CD8-positive, alpha-beta memory T cell (primary cell): ENCODE measurements at regions not wholly inside any gene's neighbourhood (a gene's known extent, or its start where the extent isn't known, plus 50 kb on each side); places are given as distances from the start of the nearest gene placed in this dataset.

Experiments
- CTCF ChIA-PET: fragments of 350-600 bp; sonication (Branson Sonifier 250); formaldehyde crosslinking; loops from one replicate; lab custom pipeline; 2021; ENCODE audit warnings: antibody characterized with exemption; lab: Charles Lee
- POLR2A ChIA-PET: fragments of 350-600 bp; sonication (Branson Sonifier 250); formaldehyde crosslinking; loops from one replicate; lab custom pipeline; 2021; ENCODE audit warnings: antibody characterized with exemption; lab: Charles Lee
- DNase-seq, 5 donors: peaks; one replicate each; pipeline versions ENCODE4 v3.0.0 to v3.0.0-alpha.2; 2020 to 2022; ENCODE audit warnings: mixed read lengths in 1 of 5
- H3K27ac ChIP-seq: one replicate; pipeline ENCODE4 v1.7.0; 2013; ENCODE audit warnings: low read depth, mild to moderate bottlenecking, low read length, moderate library complexity
- H3K27me3 ChIP-seq: 2 replicates; pipeline ENCODE4 v1.7.0; 2013; ENCODE audit warnings: low read length, mild to moderate bottlenecking; ENCODE audit not compliant: insufficient read depth, poor library complexity, severe bottlenecking
- H3K36me3 ChIP-seq: 2 replicates; pipeline ENCODE4 v1.7.0; 2013; ENCODE audit warnings: mild to moderate bottlenecking, low read length, moderate library complexity; ENCODE audit not compliant: insufficient read depth
- H3K4me1 ChIP-seq: 2 replicates; pipeline ENCODE4 v1.7.0; 2013; ENCODE audit warnings: mild to moderate bottlenecking, low read length, moderate library complexity; ENCODE audit not compliant: insufficient read depth
- H3K4me3 ChIP-seq: 2 replicates; pipeline ENCODE4 v1.7.0; 2013; ENCODE audit warnings: mild to moderate bottlenecking, low read length
- H3K9me3 ChIP-seq: 2 replicates; pipeline ENCODE4 v1.7.0; 2013; ENCODE audit warnings: mild to moderate bottlenecking, low read length
- H3K27ac Mint-ChIP-seq, 8 donors: one replicate each; pipeline ENCODE4 v1.8.0; 2020 to 2021; ENCODE audit warnings: mixed read lengths in 8 of 8, mild to moderate bottlenecking in 6 of 8, inconsistent platforms in 3 of 8, moderate library complexity in 3 of 8
- H3K27me3 Mint-ChIP-seq, 2 donors: one replicate each; pipeline ENCODE4 v1.8.0; 2020 to 2021; ENCODE audit warnings: mixed read lengths in 2 of 2, mild to moderate bottlenecking in 1 of 2, moderate library complexity in 1 of 2
- H3K36me3 Mint-ChIP-seq, 3 donors: one replicate each; pipeline ENCODE4 v1.8.0; 2020 to 2021; ENCODE audit warnings: mixed read lengths in 3 of 3, inconsistent platforms in 1 of 3, mild to moderate bottlenecking in 1 of 3
- H3K4me1 Mint-ChIP-seq, 3 donors: one replicate each; pipeline ENCODE4 v1.8.0; 2020 to 2021; ENCODE audit warnings: mixed read lengths in 3 of 3, inconsistent platforms in 1 of 3, mild to moderate bottlenecking in 1 of 3
- H3K4me3 Mint-ChIP-seq, 7 donors: one replicate each; pipeline ENCODE4 v1.8.0; 2020 to 2021; ENCODE audit warnings: mixed read lengths in 7 of 7, mild to moderate bottlenecking in 6 of 7, moderate library complexity in 4 of 7, inconsistent platforms in 2 of 7
- H3K9me3 Mint-ChIP-seq, 5 donors: one replicate each; pipeline ENCODE4 v1.8.0; 2020 to 2022; ENCODE audit warnings: mixed read lengths in 5 of 5, mild to moderate bottlenecking in 3 of 5, moderate library complexity in 2 of 5, inconsistent platforms in 1 of 5

- DNase-seq = no peak
- peaks cover 0 to 4% (median 0%) of the 10 kb centered on the region in 5 donors for H3K9me3 Mint-ChIP-seq
- H3K36me3 ChIP-seq = no peaks in the 10 kb centered on the region
- H3K4me1 ChIP-seq = no peaks in the 10 kb centered on the region
- H3K27ac ChIP-seq = no peak overlapping the region
- H3K4me3 ChIP-seq = no peak overlapping the region
- ChIA-PET CTCF (no interaction called here), POLR2A (no interaction called here)
- H3K4me3 Mint-ChIP-seq = no peak overlapping the region
- peaks cover 7 to 15% of the 10 kb centered on the region in 2 donors for H3K27me3 Mint-ChIP-seq
- H3K27ac Mint-ChIP-seq = no peak overlapping the region
- no peaks in the 10 kb centered on the region for H3K9me3 ChIP-seq
- no peaks in the 10 kb centered on the region for H3K27me3 ChIP-seq
- H3K36me3 Mint-ChIP-seq = no peaks in the 10 kb centered on the region
- H3K4me1 Mint-ChIP-seq = no peaks in the 10 kb centered on the region
Measured at GRCh38 chr10:117601716-117602115, 59.2 kb downstream of the EMX2 start.

DNA sequence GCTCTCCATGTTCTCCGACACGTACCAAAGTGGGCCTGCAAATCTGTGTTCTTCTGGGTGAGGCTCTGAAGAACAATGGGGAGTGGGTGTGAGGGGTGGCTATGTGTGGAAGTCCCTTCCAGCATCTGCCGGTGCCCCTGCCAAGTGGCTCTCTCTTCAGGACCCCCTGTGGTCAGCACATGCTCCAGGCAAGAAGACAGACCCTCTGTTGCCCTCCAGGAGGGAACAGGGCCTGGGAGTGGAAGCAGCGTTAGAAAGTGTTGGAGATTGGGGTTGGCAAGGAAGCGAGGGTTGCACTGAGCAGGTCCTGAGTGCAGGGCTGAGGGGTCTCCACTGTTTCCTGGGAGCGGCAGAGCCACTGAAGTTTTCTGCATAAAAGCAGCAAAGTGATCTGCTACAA lies 60.5 kb downstream of the EMX2 start:
- no peaks in the 10 kb centered on the region for H3K36me3 Mint-ChIP-seq
- peaks cover 7 to 11% of the 10 kb centered on the region in 2 donors for H3K27me3 Mint-ChIP-seq
- ChIA-PET POLR2A (no interaction called here), CTCF (no interaction called here)
- H3K27ac ChIP-seq = no peak overlapping the region
- H3K4me3 Mint-ChIP-seq = no peak overlapping the region
- peaks cover 0 to 4% (median 0%) of the 10 kb centered on the region in 5 donors for H3K9me3 Mint-ChIP-seq
- no peaks in the 10 kb centered on the region for H3K4me1 ChIP-seq
- no peak for DNase-seq
- no peaks in the 10 kb centered on the region for H3K36me3 ChIP-seq
- H3K27ac Mint-ChIP-seq = no peak overlapping the region
- H3K9me3 ChIP-seq = no peaks in the 10 kb centered on the region
- H3K4me3 ChIP-seq = no peak overlapping the region
- H3K27me3 ChIP-seq = no peaks in the 10 kb centered on the region
- H3K4me1 Mint-ChIP-seq = no peaks in the 10 kb centered on the region

DNA sequence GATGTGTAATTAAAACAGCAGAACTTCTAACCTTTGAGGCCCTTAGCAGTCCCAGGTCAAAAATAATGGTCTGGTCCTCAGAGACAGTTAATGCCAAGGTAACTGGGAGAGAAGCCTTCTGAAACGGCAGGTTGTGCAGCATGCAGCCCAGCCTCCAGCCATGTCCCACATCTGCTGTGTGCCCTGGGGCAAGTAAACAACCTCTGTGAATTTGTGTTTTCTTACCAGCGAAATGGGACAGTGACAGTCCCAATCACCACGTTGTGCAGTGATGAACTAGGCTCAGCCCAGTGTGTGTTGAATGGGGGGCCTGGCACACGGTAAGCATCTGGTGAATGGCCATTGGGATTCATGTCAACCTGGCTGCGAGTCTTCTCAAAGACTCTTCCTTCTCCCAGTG lies 61.2 kb downstream of the EMX2 start:
- H3K36me3 ChIP-seq = no peaks in the 10 kb centered on the region

GRCh38 chr10:117609095-117609795 lies 66.7 kb downstream of the EMX2 start:
- Mint-ChIP-seq H3K9me3 (peaks cover 0 to 5% (median 0%) of the 10 kb centered on the region in 5 donors), H3K36me3 (no peaks in the 10 kb centered on the region), H3K27ac (no peak overlapping the region), H3K4me1 (no peaks in the 10 kb centered on the region), H3K27me3 (peaks cover 8 to 13% of the 10 kb centered on the region in 2 donors), H3K4me3 (no peak overlapping the region)
- H3K36me3 ChIP-seq = no peaks in the 10 kb centered on the region
- no peaks in the 10 kb centered on the region for H3K27me3 ChIP-seq
- ChIA-PET POLR2A (no interaction called here), CTCF (no interaction called here)
- no peak overlapping the region for H3K4me3 ChIP-seq
- no peaks in the 10 kb centered on the region for H3K9me3 ChIP-seq
- no peak for DNase-seq
- no peaks in the 10 kb centered on the region for H3K4me1 ChIP-seq
- H3K27ac ChIP-seq = no peak overlapping the region

More for the DNA sequence above, 61.2 kb downstream of the EMX2 start:
- Histone ChIP-seq H3K4me1 (no peaks in the 10 kb centered on the region), H3K27me3 (no peaks in the 10 kb centered on the region), H3K4me3 (no peak overlapping the region), H3K27ac (no peak overlapping the region), H3K9me3 (no peaks in the 10 kb centered on the region)
- CTCF ChIA-PET = no interaction called here
- Mint-ChIP-seq H3K9me3 (peaks cover 0 to 4% (median 0%) of the 10 kb centered on the region in 5 donors), H3K27ac (no peak overlapping the region), H3K36me3 (no peaks in the 10 kb centered on the region), H3K4me3 (no peak overlapping the region), H3K27me3 (peaks cover 7 to 8% of the 10 kb centered on the region in 2 donors), H3K4me1 (no peaks in the 10 kb centered on the region)
- no peak for DNase-seq
- POLR2A ChIA-PET = no interaction called here

- Histone ChIP-seq H3K4me3 (no peak overlapping the region), H3K36me3 (no peaks in the 10 kb centered on the region), H3K27me3 (no peaks in the 10 kb centered on the region), H3K27ac (no peak overlapping the region), H3K9me3 (no peaks in the 10 kb centered on the region), H3K4me1 (no peaks in the 10 kb centered on the region)
- Mint-ChIP-seq H3K4me1 (no peaks in the 10 kb centered on the region), H3K27ac (no peak overlapping the region), H3K9me3 (peaks cover 0 to 8% (median 0%) of the 10 kb centered on the region in 5 donors), H3K4me3 (no peak overlapping the region), H3K27me3 (peaks cover 10 to 16% of the 10 kb centered on the region in 2 donors), H3K36me3 (no peaks in the 10 kb centered on the region)
- CTCF ChIA-PET = no interaction called here
- DNase-seq = no peak
- POLR2A ChIA-PET = no interaction called here
Measured at GRCh38 chr10:117609796-117610170, 67.2 kb downstream of the EMX2 start.

DNA sequence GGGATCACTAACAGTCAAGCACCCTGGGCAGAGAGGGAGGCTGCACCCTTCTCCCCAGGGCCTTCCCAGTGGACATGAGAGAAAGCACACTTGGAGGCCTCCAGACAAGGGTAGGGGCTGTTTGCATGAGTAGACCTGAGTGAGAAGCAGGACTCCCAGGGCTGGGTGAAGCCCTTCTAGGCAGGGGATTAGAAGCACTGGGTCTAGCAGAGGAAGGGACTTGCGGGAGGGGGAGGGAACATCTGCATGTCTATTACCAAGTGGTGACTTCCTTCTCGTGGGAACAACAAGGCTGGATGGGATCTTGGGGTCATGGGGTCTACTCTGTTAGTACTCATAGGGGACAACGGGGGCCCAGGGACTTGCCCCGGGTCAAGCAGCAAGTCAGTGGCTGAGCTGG lies 67.8 kb downstream of the EMX2 start:
- Mint-ChIP-seq H3K36me3 (no peaks in the 10 kb centered on the region), H3K4me3 (no peak overlapping the region), H3K27me3 (peaks cover 10 to 16% of the 10 kb centered on the region in 2 donors), H3K9me3 (peaks cover 0 to 8% (median 0%) of the 10 kb centered on the region in 5 donors), H3K4me1 (no peaks in the 10 kb centered on the region), H3K27ac (peak overlapping the region in 1 of 8 donors; percentile 63)
- H3K4me1 ChIP-seq = no peaks in the 10 kb centered on the region
- ChIA-PET CTCF (no interaction called here), POLR2A (no interaction called here)
- no peaks in the 10 kb centered on the region for H3K36me3 ChIP-seq
- H3K27me3 ChIP-seq = no peaks in the 10 kb centered on the region
- DNase-seq = no peak
- no peak overlapping the region for H3K27ac ChIP-seq
- no peaks in the 10 kb centered on the region for H3K9me3 ChIP-seq
- H3K4me3 ChIP-seq = no peak overlapping the region

- H3K36me3 Mint-ChIP-seq = no peaks in the 10 kb centered on the region
- no peak for DNase-seq
Measured at GRCh38 chr10:117612113-117612512, 69.6 kb downstream of the EMX2 start.

DNA sequence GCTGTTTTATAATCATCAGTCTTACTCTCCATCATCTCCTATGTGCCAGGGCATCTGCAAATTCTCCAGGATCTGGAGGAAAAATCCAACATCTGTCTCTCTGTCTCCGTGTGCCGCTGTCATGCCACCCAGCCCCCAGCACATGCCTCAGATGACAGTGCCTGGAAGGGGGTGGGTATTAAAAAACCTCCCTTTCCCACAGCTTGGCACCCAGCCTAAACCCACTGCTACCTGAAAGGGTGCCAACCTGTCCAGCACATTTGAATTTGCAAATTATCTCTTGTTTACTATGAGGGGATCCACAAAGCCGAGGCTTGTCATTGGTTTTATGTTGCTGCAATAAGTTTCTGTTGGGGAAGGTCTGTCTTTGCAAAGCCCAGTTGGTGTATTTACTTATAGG lies 73.1 kb downstream of the EMX2 start:
- peaks cover 0 to 8% (median 0%) of the 10 kb centered on the region in 5 donors for H3K9me3 Mint-ChIP-seq
- CTCF ChIA-PET = no interaction called here
- H3K4me1 ChIP-seq = no peaks in the 10 kb centered on the region
- H3K9me3 ChIP-seq = no peaks in the 10 kb centered on the region
- no peak overlapping the region for H3K4me3 ChIP-seq
- DNase-seq = no peak
- no peak overlapping the region for H3K27ac ChIP-seq
- H3K4me1 Mint-ChIP-seq = peaks cover 0 to 6% (median 0%) of the 10 kb centered on the region in 3 donors
- H3K36me3 ChIP-seq = no peaks in the 10 kb centered on the region
- no peaks in the 10 kb centered on the region for H3K36me3 Mint-ChIP-seq
- H3K27me3 ChIP-seq = no peaks in the 10 kb centered on the region
- peaks cover 13 to 42% of the 10 kb centered on the region in 2 donors for H3K27me3 Mint-ChIP-seq
- H3K27ac Mint-ChIP-seq = no peak overlapping the region
- H3K4me3 Mint-ChIP-seq = no peak overlapping the region
- POLR2A ChIA-PET = no interaction called here

More at GRCh38 chr10:117612113-117612512, 69.6 kb downstream of the EMX2 start:
- Mint-ChIP-seq H3K27ac (peak overlapping the region in 1 of 8 donors; percentile 55), H3K9me3 (peaks cover 0 to 8% (median 0%) of the 10 kb centered on the region in 5 donors), H3K27me3 (peaks cover 10 to 28% of the 10 kb centered on the region in 2 donors), H3K4me3 (no peak overlapping the region), H3K4me1 (peaks cover 0 to 6% (median 0%) of the 10 kb centered on the region in 3 donors)
- Histone ChIP-seq H3K27me3 (no peaks in the 10 kb centered on the region), H3K9me3 (no peaks in the 10 kb centered on the region), H3K4me3 (no peak overlapping the region), H3K27ac (no peak overlapping the region), H3K36me3 (no peaks in the 10 kb centered on the region), H3K4me1 (no peaks in the 10 kb centered on the region)
- CTCF ChIA-PET = no interaction called here
- POLR2A ChIA-PET = no interaction called here
